Endodermal cell (in vitro differentiated cells): ENCODE measurements at regions not wholly inside any gene's neighbourhood (a gene's known extent, or its start where the extent isn't known, plus 50 kb on each side); places are given as distances from the start of the nearest gene placed in this dataset.
"Not testable (repeated sequence)": the region's sequence is repeated elsewhere in the genome, so short reads cannot be mapped to it uniquely, and the experiment has no call there.

Experiments
- DNase-seq: peaks from one replicate; pipeline ENCODE4 v3.0.0-alpha.2; 2017
- H3K27ac ChIP-seq: 2 replicates; pipeline ENCODE4 v1.5.1; 2013; ENCODE audit warnings: mild to moderate bottlenecking, low read depth, low read length, moderate library complexity
- H3K27me3 ChIP-seq: 2 replicates; pipeline ENCODE4 v1.6.1; 2013; ENCODE audit warnings: mild to moderate bottlenecking, low read length, moderate library complexity; ENCODE audit not compliant: insufficient read depth, control insufficient read depth, poor library complexity, severe bottlenecking
- H3K36me3 ChIP-seq: 2 replicates; pipeline ENCODE4 v1.7.0; 2013; ENCODE audit warnings: mild to moderate bottlenecking, low read length, moderate library complexity; ENCODE audit not compliant: control insufficient read depth, insufficient read depth
- H3K4me1 ChIP-seq: one replicate; pipeline ENCODE4 v1.7.0; 2013; ENCODE audit warnings: low read length; ENCODE audit not compliant: control insufficient read depth, insufficient read depth
- H3K4me3 ChIP-seq: 2 replicates; pipeline ENCODE4 v1.5.1; 2013; ENCODE audit warnings: mild to moderate bottlenecking, low read length, moderate library complexity
- H3K9ac ChIP-seq: 2 replicates; pipeline ENCODE4 v1.6.1; 2013; ENCODE audit warnings: mild to moderate bottlenecking, low read length, moderate library complexity; ENCODE audit not compliant: poor library complexity, severe bottlenecking; ENCODE audit errors: extremely low read depth
- H3K9me3 ChIP-seq: 2 replicates; pipeline ENCODE4 v1.6.1; 2013; ENCODE audit warnings: mild to moderate bottlenecking, low read length, moderate library complexity; ENCODE audit not compliant: control insufficient read depth
- H3K27ac Mint-ChIP-seq: 2 replicates; pipeline ENCODE4 v1.8.0; 2020; ENCODE audit warnings: mixed read lengths
- H3K27me3 Mint-ChIP-seq: 2 replicates; pipeline ENCODE4 v1.8.0; 2021; ENCODE audit warnings: mild to moderate bottlenecking, mixed read lengths; ENCODE audit not compliant: insufficient read depth
- H3K36me3 Mint-ChIP-seq: 2 replicates; pipeline ENCODE4 v1.8.0; 2020; ENCODE audit warnings: low read depth, mixed read lengths
- H3K4me1 Mint-ChIP-seq: 2 replicates; pipeline ENCODE4 v1.8.0; 2020; ENCODE audit warnings: mixed read lengths
- H3K4me3 Mint-ChIP-seq: 2 replicates; pipeline ENCODE4 v1.8.0; 2020; ENCODE audit warnings: mild to moderate bottlenecking, moderate library complexity, mixed read lengths
- H3K9me3 Mint-ChIP-seq: 2 replicates; pipeline ENCODE4 v1.8.0; 2020; ENCODE audit warnings: mild to moderate bottlenecking, mixed read lengths
- CTCF ChIP-seq: fragments of 200-600 bp; sonication (generic); conservative IDR thresholded peaks from 2 replicates; pipeline ENCODE4 v1.5.0; 2021; ENCODE audit warnings: antibody characterized with exemption, mild to moderate bottlenecking
- WGBS, 2 experiments: methylation state at CpG; one replicate each; pipeline versions ENCODE4 v1.1.5 to v1.1.7; 2013; ENCODE audit warnings: missing lambda C conversion rate in 2 of 2, mixed read lengths in 1 of 2; ENCODE audit not compliant: insufficient coverage in 1 of 2, insufficient read length in 1 of 2; 5-methylcytosine and 5-hydroxymethylcytosine counted together

GRCh38 chr17:69684251-69684650 lies 269.8 kb downstream of the MAP2K6 start:
- Mint-ChIP-seq H3K4me3 (no peak overlapping the region), H3K9me3 (peaks cover 3% of the 10 kb centered on the region), H3K27me3 (no peaks in the 10 kb centered on the region), H3K4me1 (no peaks in the 10 kb centered on the region), H3K27ac (no peak overlapping the region), H3K36me3 (no peaks in the 10 kb centered on the region)
- no peaks in the 10 kb centered on the region for H3K27me3 ChIP-seq
- H3K9me3 ChIP-seq, result no peaks in the 10 kb centered on the region
- TF ChIP-seq CTCF, result no peak
- no peak overlapping the region for H3K9ac ChIP-seq
- 88% methylated on average over 2 of the region's 2 CpGs; no CpG with 5 or more reads in 1 of the 2 experiments for WGBS, 2 experiments
- H3K27ac ChIP-seq, result no peak overlapping the region
- H3K4me3 ChIP-seq, result no peak overlapping the region
- no peaks in the 10 kb centered on the region for H3K36me3 ChIP-seq
- H3K4me1 ChIP-seq, result no peaks in the 10 kb centered on the region
- DNase-seq, result no peak

GRCh38 chr17:69685150-69685549 lies 270.7 kb downstream of the MAP2K6 start:
- not testable (repeated sequence) for H3K4me1 ChIP-seq, H3K27ac ChIP-seq, H3K27me3 ChIP-seq, H3K27ac Mint-ChIP-seq, H3K27me3 Mint-ChIP-seq, H3K9me3 Mint-ChIP-seq, H3K9me3 ChIP-seq, H3K36me3 ChIP-seq, H3K9ac ChIP-seq, H3K36me3 Mint-ChIP-seq, DNase-seq, H3K4me1 Mint-ChIP-seq, H3K4me3 ChIP-seq, H3K4me3 Mint-ChIP-seq

- Mint-ChIP-seq H3K27ac (no peak overlapping the region), H3K36me3 (no peaks in the 10 kb centered on the region), H3K27me3 (no peaks in the 10 kb centered on the region), H3K9me3 (peaks cover under 1% of the 10 kb centered on the region), H3K4me1 (no peaks in the 10 kb centered on the region), H3K4me3 (no peak overlapping the region)
- Histone ChIP-seq H3K27ac (no peak overlapping the region), H3K9me3 (no peaks in the 10 kb centered on the region), H3K4me1 (no peaks in the 10 kb centered on the region), H3K27me3 (no peaks in the 10 kb centered on the region), H3K36me3 (no peaks in the 10 kb centered on the region), H3K4me3 (no peak overlapping the region), H3K9ac (no peak overlapping the region)
- DNase-seq, result no peak
- no peak for TF ChIP-seq CTCF
- no CpG with 5 or more reads among the region's 1 CpG for WGBS, 2 experiments
Observed at GRCh38 chr17:69690531-69690930, 276.0 kb downstream of the MAP2K6 start.

- Mint-ChIP-seq H3K36me3 (peaks cover 1% of the 10 kb centered on the region), H3K27me3 (no peaks in the 10 kb centered on the region)
Observed at GRCh38 chr17:69692171-69692570, 277.7 kb downstream of the MAP2K6 start.

More at GRCh38 chr17:69692171-69692570, 277.7 kb downstream of the MAP2K6 start:
- H3K4me3 Mint-ChIP-seq, result no peak overlapping the region
- H3K9me3 ChIP-seq, result no peaks in the 10 kb centered on the region
- DNase-seq, result no peak
- no peak overlapping the region for H3K4me3 ChIP-seq
- H3K27ac ChIP-seq, result no peak overlapping the region
- H3K4me1 Mint-ChIP-seq, result no peaks in the 10 kb centered on the region
- H3K9me3 Mint-ChIP-seq, result peaks cover 16% of the 10 kb centered on the region
- H3K4me1 ChIP-seq, result no peaks in the 10 kb centered on the region
- no peak overlapping the region for H3K9ac ChIP-seq
- TF ChIP-seq CTCF, result no peak
- no peaks in the 10 kb centered on the region for H3K36me3 ChIP-seq
- H3K27me3 ChIP-seq, result no peaks in the 10 kb centered on the region
- no peak overlapping the region for H3K27ac Mint-ChIP-seq
